HL-60 (cell line): ENCODE measurements at regions not wholly inside any gene's neighbourhood (a gene's known extent, or its start where the extent isn't known, plus 50 kb on each side); places are given as distances from the start of the nearest gene placed in this dataset.

Experiments used
- DNase-seq, 2 experiments: peaks; one replicate each; pipeline ENCODE4 v3.0.0-alpha.2; 2010 to 2020; ENCODE audit warnings: low read depth in 1 of 2, low spot score in 1 of 2
- H3K27ac ChIP-seq: fragments of 250-450 bp; sonication (Bioruptor Pico); replicated peaks from 2 replicates; pipeline ENCODE4 v1.5.1; 2020; ENCODE audit warnings: mild to moderate bottlenecking, moderate library complexity
- H3K27me3 ChIP-seq: fragments of 250-450 bp; sonication (Bioruptor Pico); 2 replicates; pipeline ENCODE4 v1.5.1; 2021; ENCODE audit warnings: mild to moderate bottlenecking, moderate library complexity; ENCODE audit not compliant: insufficient read depth, poor library complexity, severe bottlenecking
- H3K4me3 ChIP-seq: replicated peaks from 2 replicates; pipeline ENCODE4 v1.5.1; 2011; ENCODE audit warnings: mild to moderate bottlenecking, control low read depth, low read length; ENCODE audit not compliant: insufficient read depth
- CTCF ChIP-seq: IDR thresholded peaks from one replicate; pipeline ENCODE4 v1.5.1; 2011; ENCODE audit warnings: low read length, control low read depth, inconsistent platforms; ENCODE audit not compliant: insufficient read depth
- GABPA ChIP-seq: IDR thresholded peaks from 2 replicates; pipeline ENCODE4 v1.6.1; 2012; ENCODE audit warnings: low read depth
- POLR2AphosphoS5 ChIP-seq: IDR thresholded peaks from 2 replicates; pipeline ENCODE4 v1.6.1; 2012; ENCODE audit warnings: low read depth
- REST ChIP-seq: IDR thresholded peaks from 2 replicates; pipeline ENCODE4 v1.6.1; 2012; ENCODE audit warnings: low read depth; ENCODE audit not compliant: insufficient replicate concordance
- SPI1 ChIP-seq: IDR thresholded peaks from 2 replicates; pipeline ENCODE4 v1.6.1; 2012; ENCODE audit warnings: low read depth, mild to moderate bottlenecking, borderline replicate concordance

- H3K4me3 ChIP-seq: peak overlapping the region; percentile 1
- peak; percentile 52 to 63 for DNase-seq
- H3K27ac ChIP-seq: peak overlapping the region; percentile 52
- peak; percentile 8 for TF ChIP-seq CTCF
- TF ChIP-seq GABPA: no peak
- no peaks in the 10 kb centered on the region for H3K27me3 ChIP-seq
Measured at GRCh38 chr12:92987362-92987761, 58.3 kb upstream of the EEA1 start.

- Histone ChIP-seq H3K4me3 (peak overlapping the region; percentile 1), H3K27me3 (no peaks in the 10 kb centered on the region), H3K27ac (peak overlapping the region; percentile 52)
- DNase-seq: peak; percentile 49 to 68
- TF ChIP-seq GABPA: no peak
- TF ChIP-seq SPI1: peak; percentile 7; the same call in 1 of the 2 replicates
Measured at GRCh38 chr12:92987846-92988621, 58.9 kb upstream of the EEA1 start.

DNA sequence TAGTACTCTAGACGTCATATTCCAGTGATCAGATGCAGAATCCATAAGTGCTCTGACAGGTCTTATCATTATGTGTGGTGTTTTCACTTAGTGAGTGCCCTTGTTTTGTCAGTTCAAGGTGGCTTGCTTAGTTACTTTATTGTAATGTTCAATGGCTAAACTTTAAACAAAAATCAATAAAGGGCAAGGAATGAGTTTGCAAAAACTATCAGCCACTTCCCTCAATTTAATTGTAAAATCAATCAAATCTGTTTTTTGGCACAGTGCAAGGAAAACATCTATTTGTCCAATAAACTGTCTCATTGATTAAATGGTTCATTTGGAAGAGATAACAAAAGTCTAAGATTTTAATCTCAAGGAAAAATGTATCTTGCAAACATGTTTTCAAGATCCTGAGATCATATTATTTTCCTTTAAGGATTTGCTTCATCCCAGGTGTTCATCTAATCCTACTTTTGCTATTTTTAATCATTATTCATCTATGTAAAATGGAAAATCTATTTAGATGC, 59.6 kb upstream of the EEA1 start:
- Histone ChIP-seq H3K27me3 (no peaks in the 10 kb centered on the region), H3K27ac (no peak overlapping the region), H3K4me3 (no peak overlapping the region)
- DNase-seq: no peak
- TF ChIP-seq CTCF: no peak
- TF ChIP-seq POLR2AphosphoS5: no peak
- no peak for TF ChIP-seq GABPA
- no peak for TF ChIP-seq SPI1
- TF ChIP-seq REST: no peak

GRCh38 chr12:92989715-92990484, 60.8 kb upstream of the EEA1 start:
- no peak overlapping the region for H3K4me3 ChIP-seq
- H3K27me3 ChIP-seq: no peaks in the 10 kb centered on the region
- TF ChIP-seq CTCF (no peak), GABPA (no peak), REST (no peak), POLR2AphosphoS5 (no peak), SPI1 (no peak)
- no peak for DNase-seq
- H3K27ac ChIP-seq: no peak overlapping the region
